Skeletal muscle satellite cell (primary cell): ENCODE measurements at regions not wholly inside any gene's neighbourhood (a gene's known extent, or its start where the extent isn't known, plus 50 kb on each side); places are given as distances from the start of the nearest gene placed in this dataset. TPM values are rescaled to one million over a fixed set of nuclear protein-coding genes. Genes with fewer than 3 reads are reported as not detected.

Experiments
- H3K27me3 ChIP-seq: 2 replicates; pipeline ENCODE4 v1.7.0; 2013; ENCODE audit warnings: low read length; ENCODE audit not compliant: control insufficient read depth, insufficient read depth
- H3K36me3 ChIP-seq: 2 replicates; pipeline ENCODE4 v1.7.0; 2013; ENCODE audit warnings: mild to moderate bottlenecking, control low read depth, low read length; ENCODE audit not compliant: insufficient read depth
- H3K4me1 ChIP-seq: 2 replicates; pipeline ENCODE4 v1.7.0; 2013; ENCODE audit warnings: low read length; ENCODE audit not compliant: control insufficient read depth, insufficient read depth
- H3K4me2 ChIP-seq: 2 replicates; pipeline ENCODE4 v1.7.0; 2013; ENCODE audit warnings: mild to moderate bottlenecking, low read length
- H3K4me3 ChIP-seq: 2 replicates; pipeline ENCODE4 v1.7.0; 2013; ENCODE audit warnings: low read length
- H3K9ac ChIP-seq: 2 replicates; pipeline ENCODE4 v1.7.0; 2013; ENCODE audit warnings: mild to moderate bottlenecking, low read depth, low read length, moderate library complexity
- H3K9me3 ChIP-seq: replicated peaks from 2 replicates; pipeline ENCODE4 v1.7.0; 2013; ENCODE audit warnings: mild to moderate bottlenecking, control low read depth, low read length
- small RNA-seq: library from RNA; depleted of rRNA; stranded (forward); fragments of <200 nt; gene quantifications from one replicate; pipeline ENCODE3, GENCODE V24; 2012

- H3K4me1 ChIP-seq: no peaks in the 10 kb centered on the region
- no peaks in the 10 kb centered on the region for H3K9me3 ChIP-seq
- H3K9ac ChIP-seq: no peak overlapping the region
- H3K4me3 ChIP-seq: no peak overlapping the region
- H3K4me2 ChIP-seq: no peak overlapping the region
- no peaks in the 10 kb centered on the region for H3K36me3 ChIP-seq
- H3K27me3 ChIP-seq: no peaks in the 10 kb centered on the region
These were observed 50.0 kb upstream of the DTNBP1 start for GRCh38 chr6:15712797-15713196.

Small RNA genes in the stretch of these regions (small RNA-seq; reads per million reads assigned to genes)
- not detected for gene AL365265.1
